SK-N-SH (cell line): ENCODE measurements at regions not wholly inside any gene's neighbourhood (a gene's known extent, or its start where the extent isn't known, plus 50 kb on each side); places are given as distances from the start of the nearest gene placed in this dataset.

Experiments used
- CTCF ChIP-seq: fragments of 200-600 bp; sonication (generic); IDR thresholded peaks from 2 replicates; pipeline ENCODE4 v1.6.1; 2017; ENCODE audit warnings: antibody characterized with exemption, mild to moderate bottlenecking, moderate library complexity
- POLR2AphosphoS5 ChIP-seq: IDR thresholded peaks from 2 replicates; pipeline ENCODE4 v1.6.1; 2012; ENCODE audit warnings: low read depth, low read length
- RCOR1 ChIP-seq: fragments of 150-350 bp; IDR thresholded peaks from 2 replicates; pipeline ENCODE4 v1.6.1; 2017; ENCODE audit warnings: antibody characterized with exemption, low read length
- RFX5 ChIP-seq: IDR thresholded peaks from 2 replicates; pipeline ENCODE4 v1.6.1; 2012; ENCODE audit warnings: mild to moderate bottlenecking, improper control_type of control experiment, low read length
- ZBTB33 ChIP-seq: IDR thresholded peaks from 2 replicates; pipeline ENCODE4 v1.4.0; 2012; ENCODE audit warnings: low read depth, borderline replicate concordance

GRCh38 chr3:13177641-13178040 lies 104.4 kb upstream of the IQSEC1 start:
- TF ChIP-seq POLR2AphosphoS5 (no peak), CTCF (no peak), RCOR1 (no peak), ZBTB33 (no peak), RFX5 (no peak)
